HG02981 (cell line): ENCODE measurements at regions not wholly inside any gene's neighbourhood (a gene's known extent, or its start where the extent isn't known, plus 50 kb on each side); places are given as distances from the start of the nearest gene placed in this dataset.
"Not testable (repeated sequence)": the region's sequence is repeated elsewhere in the genome, so short reads cannot be mapped to it uniquely, and the experiment has no call there.

Experiments used
- ATAC-seq: cut with Tn5 transposase; IDR thresholded peaks from one replicate; pipeline ENCODE4 v1.9.1; 2021; ENCODE audit warnings: mild to moderate bottlenecking, moderate library complexity; ENCODE audit not compliant: unreplicated experiment

DNA sequence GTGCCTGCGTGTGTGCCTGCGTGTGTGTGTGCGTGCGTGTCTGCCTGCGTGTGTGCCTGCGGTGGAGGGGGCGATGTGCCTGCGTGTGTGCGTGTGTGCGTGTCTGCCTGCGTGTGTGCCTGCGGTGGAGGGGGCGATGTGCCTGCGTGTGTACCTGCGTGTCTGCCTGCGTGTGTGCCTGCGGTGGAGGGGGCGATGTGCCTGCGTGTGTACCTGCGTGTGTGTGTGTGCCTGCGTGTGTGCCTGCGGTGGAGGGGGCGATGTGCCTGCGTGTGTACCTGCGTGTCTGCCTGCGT, 116.7 kb upstream of the ZNF516 start:
- not testable (repeated sequence) for ATAC-seq

DNA sequence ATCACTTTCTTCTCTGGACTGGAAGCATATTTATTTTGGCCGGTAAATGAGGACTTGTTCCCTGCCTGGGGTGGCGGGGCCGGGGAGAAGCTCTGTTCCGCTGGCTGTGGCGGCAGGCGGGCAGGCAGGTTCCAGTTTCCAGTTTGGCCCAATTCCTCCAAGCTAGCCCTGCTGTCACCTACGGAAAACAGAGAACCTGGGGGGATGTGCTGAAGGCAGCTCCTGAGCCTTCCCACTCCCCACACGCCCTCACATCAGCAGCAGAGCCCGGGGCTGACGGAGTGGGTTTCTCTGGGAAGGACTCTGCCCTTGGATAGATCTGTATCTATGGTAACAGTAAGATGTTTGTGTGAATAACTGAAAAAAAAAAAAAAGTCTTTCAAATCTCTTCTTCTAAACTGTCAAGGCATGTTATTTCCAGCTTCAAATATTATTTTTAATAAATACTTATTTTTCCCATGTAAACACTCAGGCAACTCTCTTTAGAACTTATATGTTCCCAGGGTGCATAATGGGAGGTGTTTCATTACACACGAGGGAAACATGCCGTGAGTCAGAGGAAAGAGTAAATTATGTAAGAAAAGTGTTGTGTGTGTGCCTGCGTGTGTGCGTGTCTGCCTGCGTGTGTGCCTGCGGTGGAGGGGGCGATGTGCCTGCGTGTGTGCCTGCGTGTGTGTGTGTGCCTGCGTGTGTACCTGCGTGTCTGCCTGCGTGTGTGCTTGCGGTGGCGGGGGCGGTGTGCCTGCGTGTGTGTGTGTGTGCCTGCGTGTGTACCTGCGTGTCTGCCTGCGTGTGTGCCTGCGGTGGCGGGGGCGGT, 116.1 kb upstream of the ZNF516 start:
- no peak for ATAC-seq

DNA sequence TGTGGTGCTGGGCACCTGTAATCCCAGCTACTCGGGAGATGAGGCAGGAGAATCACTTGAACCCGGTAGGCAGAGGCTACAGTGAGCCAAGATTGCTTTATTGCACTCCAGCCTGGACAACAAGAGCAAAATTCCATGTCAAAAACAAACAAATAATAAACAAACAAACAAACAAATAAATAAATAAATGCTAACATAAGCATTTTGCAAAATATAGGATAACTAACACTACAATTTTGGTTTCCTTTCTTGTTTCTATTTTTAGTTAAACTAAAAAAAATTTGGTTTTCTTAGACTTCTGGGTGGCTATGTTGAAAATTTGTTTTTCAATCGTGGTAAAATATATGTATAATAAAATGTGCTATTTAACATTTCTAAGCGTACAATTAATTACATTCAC, 115.0 kb upstream of the ZNF516 start:
- no peak for ATAC-seq

DNA sequence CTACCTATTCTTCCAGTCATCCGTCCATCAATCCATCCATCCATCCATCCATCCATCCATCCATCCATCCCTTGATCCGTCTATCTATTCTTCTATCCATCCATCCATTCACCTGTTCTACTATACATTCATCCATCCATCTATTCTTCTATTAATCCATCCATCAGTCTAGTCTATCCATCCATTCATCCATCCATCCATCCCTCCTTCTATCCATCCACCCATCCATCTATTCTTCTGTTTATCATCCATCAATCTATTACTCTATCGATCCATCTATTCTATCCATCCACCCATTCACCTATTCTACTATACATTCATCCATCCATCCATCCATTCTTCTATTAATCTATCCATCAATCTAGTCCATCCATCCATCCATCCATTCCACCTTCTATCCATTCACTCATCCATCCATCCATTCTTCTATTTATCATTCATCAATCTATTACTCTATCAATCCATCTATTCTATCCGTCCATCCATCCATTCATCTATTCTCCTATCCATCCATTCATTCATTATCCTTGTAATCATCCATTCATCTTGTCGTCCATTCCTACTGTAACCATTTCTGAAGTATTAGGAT, 110.4 kb upstream of the ZNF516 start:
- ATAC-seq: no peak

DNA sequence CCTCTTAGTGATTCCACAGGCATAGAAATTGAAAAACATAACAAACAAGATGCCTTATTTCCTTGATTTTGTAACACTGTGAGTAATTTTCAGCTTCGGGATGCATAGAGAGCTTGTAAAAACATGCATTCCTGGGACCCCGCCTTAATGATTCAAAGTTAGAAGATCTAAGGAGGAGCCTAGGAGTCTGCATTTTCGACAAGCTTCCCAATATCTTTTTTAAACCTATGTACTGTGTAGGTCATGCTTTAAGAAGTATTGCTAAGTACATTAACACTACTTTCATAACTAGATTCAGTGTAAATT, 109.8 kb upstream of the ZNF516 start:
- ATAC-seq: no peak

DNA sequence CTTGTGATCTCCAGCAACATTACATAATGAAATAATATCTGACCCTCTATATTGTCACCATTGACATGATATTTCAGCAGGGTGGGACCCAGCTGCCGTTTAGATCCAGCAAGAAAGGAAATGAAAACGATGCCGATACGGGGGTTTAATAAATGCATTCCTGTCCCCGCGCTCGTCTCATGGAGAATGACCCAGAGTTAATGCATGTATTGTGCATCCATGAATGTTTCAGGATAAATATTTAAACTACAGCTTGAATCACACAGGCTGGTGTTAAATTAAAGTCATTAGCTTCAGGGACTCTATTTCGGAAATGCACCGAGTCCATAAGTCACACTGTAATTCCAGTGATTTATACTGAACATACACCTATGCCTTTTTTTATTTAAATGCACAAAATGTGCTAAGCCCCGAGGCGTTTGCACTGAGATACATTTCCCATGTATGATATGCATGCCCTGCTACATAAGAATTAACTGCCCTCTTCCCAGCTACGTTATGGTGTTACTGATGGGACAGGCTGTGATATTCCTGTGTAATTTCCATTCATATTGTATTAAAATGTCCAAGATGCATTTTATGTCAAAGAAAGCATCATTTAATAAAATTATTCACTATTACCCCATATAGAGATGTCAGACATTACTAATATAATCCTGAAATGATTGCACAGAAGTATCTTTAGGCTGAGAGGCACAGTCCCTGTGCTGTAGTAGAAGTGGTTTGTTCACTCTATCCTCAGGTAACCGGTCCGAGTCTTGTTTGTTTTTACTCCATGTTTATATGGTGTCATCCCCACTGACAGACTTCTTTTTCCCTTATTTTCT, 109.3 kb upstream of the ZNF516 start:
- ATAC-seq: no peak

DNA sequence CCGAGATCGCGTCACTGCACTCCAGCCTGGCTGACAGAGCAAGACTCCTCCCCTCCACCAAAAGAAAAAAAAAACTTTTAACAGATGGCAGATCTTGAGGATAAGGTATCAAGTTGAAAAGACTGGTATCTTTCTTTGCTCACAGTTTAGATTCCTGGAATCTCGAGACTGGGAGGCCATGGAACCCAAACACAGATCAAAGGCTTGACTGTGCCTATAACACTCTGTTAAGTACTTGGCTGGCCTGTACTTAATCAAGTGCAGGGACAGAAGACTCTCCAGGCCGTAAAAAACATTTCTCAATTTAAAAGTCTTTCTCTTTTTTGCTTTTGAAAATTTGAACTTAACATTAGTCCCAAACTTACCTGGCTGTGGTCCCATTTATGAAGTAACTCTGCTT, 107.1 kb upstream of the ZNF516 start:
- ATAC-seq: no peak

DNA sequence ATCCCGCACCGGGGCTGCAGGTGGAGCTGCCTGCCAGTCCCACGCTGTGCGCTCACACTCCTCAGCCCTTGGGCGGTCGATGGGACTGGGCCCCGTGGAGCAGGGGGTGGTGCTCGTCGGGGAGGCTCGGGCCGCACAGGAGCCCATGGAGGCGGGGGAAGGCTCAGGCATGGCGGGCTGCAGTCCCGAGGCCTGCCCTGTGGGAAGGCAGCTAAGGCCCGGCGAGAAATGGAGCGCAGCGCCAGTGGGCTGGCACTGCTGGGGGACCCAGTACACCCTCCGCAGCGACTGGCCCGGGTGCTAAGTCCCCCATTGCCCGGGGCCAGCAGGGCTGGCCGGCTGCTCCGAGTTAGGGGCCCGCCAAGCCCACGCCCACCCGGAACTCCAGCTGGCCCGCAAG, 105.0 kb upstream of the ZNF516 start:
- not testable (repeated sequence) for ATAC-seq

DNA sequence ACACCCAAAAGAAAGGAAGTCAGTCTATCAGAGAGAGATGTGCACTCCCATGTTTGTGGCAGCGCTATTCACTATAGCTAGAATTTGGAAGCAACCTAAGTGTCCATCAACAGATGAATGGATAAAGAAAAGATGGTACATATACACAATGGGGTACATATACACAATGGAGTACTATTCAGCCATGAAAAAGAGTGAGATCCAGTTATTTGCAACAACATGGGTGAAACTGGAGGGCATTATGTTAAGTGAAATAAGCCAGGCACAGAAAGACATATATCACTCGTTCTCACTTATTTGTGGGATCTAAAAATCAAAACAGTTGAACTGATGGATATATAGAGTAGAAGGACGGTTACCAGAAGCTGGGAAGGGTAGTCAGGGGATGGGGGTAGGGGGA, 99.9 kb upstream of the ZNF516 start:
- ATAC-seq: no peak

DNA sequence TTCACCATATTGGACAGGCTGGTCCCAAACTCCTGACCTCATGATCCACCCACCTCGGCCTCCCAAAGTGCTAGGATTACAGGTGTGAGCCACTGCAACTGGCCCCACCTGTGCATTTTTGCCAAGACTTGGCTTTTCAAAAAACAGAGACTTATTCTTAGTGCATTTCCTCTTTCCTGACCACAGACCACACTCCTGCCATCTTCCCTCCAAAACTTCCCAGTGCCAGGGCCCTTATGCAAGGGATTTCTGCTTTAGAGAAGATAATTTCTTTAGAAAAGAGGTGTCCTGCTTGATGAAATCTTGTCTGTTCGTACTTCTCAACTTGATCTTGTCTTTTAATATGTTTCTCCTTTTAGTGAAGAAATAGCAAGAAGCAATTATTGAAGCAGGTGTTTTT, 98.8 kb upstream of the ZNF516 start:
- no peak for ATAC-seq

DNA sequence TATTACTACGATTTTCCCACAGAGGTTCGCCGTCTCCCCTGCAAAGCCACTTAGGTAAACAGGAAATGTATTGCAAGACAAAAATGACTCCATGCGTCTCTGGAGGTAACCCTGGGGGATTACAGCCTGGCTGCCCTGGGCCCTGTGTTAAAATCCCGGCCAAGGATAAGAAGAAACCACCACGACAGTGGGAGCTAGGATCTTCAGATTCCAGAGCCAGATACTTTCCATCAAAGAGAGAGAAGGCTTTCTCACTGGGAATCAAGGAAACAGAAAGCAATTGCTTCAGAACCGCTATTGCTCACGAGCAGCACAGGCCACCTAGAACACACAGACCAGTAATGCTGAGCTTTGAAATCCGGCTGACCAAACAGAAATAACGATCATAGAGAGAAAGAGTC, 97.9 kb upstream of the ZNF516 start:
- no peak for ATAC-seq

DNA sequence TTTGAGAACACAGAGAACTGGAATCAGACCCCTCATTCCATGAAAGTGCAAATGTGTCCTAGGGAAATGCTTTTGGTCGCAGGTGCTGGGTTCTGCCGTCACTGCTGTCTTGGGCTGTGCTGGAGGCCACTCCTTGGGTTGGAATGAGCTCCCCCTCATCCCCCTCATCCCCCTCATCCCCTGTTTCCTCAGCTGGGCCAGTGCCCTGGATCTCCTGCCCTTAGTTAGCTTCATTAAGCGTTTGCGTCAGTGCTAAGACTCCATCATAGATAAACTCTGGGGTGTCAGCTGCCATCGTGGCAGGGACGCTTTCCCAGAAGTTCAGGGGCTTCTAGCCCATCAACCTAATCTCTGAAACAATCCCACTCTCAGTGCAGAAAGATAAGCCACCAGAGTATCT, 97.1 kb upstream of the ZNF516 start:
- no peak for ATAC-seq

DNA sequence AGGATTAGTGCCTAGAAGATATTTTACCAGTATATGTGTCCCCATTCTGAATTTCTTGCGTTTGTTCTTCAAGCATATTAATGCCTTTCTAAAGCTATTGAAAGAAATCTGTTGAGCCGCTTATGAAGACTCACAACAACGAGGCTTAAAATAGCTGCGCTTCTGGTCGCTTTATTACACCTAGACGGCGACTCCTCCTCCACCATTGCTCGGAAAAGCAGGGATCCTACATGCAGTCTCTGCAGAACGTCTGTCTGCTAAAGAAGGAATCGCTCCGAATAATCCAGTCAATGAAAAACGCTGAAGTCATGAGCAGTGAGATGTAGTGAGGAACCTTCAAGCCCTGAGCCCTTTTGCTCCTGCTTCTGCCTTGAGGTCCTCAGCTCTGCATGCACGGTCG, 94.8 kb upstream of the ZNF516 start:
- no peak for ATAC-seq

DNA sequence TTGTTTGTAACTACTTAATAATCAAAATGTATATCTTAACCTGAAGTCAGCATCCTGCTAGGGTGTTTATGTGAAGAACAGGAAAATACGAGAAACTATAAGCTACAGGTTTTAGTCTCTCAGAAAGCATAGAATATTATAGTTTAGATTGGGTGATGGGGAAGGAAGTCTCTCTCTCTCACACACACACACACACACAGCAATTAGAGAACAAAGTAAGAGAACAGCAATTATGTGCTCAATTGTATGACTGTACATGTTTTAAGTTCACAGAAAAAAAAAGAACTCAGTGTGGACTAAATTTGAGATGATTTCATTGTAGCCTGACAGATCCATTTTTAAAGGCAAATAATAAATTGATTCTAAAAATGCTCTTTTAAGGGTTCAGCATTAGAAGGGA, 94.3 kb upstream of the ZNF516 start:
- no peak for ATAC-seq

DNA sequence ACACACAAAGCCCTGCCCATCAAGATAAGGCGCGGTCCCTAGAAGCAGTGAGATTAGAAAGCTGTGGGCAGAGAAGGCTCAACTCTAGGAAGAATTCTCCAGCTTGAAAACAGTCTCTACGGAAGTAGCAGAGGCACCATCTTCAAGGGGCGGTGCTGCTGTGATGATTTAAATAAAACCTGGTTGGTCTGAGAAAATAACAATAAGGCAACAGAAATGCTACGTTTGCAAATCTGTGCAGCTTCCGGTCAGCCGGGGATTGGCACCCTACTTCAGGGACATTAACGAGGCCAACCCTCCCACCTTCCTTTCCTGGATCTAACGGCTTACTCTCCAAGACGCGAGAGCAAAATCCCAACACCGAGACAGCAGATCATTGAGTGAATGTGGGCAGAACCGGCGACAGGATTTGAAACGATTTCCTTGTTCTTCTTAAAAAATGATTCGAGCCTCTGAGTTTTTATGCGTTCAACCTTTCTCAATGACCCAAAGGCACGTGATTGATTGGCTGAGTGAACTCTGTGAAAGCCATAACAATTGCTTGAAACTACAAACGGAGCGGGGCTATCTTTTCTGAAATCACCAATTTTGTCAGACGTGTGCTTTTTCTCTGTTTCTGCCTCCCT, 93.7 kb upstream of the ZNF516 start:
- no peak for ATAC-seq

DNA sequence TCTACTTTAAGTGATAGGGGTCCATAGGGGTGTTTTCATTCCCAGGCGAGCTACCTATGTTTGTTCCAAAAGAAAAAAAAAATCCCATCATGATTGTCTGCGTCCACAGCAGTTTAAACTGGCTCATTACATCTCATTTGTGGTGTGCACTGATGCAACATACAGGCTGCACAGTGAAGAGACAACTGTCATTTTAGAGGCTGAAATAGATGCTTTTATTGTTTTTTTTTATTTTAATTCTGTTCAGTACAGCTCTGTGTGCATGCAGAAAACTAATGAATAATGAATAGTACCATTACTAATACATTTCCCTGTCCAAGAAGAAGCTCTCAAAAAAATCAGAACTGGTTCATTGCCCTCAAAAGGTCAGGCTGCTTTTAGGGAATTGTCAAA, 92.8 kb upstream of the ZNF516 start:
- ATAC-seq: no peak

DNA sequence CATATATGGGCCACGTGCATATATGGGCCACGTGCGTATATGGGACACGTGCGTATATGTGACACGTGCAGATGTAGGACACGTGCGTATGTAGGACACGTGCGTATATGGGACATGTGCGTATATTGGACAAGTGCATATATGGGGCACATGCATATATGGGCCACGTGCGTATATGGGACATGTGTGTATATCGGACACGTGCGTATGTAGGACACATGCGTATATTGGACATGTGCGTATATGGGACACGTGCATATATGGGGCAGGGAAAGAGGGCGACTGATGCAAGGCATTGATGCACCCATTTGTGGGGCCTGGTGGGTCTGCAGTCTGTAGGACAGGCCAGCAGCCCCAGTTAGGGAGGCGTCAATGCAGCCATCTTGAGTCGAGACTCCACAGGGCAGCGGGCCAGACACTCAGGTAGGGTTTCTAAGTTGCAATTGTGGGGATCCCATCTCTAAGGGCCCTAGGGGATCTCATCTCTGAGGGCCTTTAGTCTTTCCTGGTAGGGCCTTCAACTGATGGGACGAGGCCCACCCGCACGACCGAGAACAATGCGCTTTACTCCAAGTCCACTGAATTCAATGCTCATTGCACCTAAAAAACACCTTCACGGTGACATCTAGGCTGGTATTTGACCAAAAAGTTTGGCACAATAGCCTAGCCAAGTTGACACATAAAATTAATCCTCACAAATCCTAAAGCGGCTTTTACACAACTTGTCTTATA, 92.3 kb upstream of the ZNF516 start:
- no peak for ATAC-seq

DNA sequence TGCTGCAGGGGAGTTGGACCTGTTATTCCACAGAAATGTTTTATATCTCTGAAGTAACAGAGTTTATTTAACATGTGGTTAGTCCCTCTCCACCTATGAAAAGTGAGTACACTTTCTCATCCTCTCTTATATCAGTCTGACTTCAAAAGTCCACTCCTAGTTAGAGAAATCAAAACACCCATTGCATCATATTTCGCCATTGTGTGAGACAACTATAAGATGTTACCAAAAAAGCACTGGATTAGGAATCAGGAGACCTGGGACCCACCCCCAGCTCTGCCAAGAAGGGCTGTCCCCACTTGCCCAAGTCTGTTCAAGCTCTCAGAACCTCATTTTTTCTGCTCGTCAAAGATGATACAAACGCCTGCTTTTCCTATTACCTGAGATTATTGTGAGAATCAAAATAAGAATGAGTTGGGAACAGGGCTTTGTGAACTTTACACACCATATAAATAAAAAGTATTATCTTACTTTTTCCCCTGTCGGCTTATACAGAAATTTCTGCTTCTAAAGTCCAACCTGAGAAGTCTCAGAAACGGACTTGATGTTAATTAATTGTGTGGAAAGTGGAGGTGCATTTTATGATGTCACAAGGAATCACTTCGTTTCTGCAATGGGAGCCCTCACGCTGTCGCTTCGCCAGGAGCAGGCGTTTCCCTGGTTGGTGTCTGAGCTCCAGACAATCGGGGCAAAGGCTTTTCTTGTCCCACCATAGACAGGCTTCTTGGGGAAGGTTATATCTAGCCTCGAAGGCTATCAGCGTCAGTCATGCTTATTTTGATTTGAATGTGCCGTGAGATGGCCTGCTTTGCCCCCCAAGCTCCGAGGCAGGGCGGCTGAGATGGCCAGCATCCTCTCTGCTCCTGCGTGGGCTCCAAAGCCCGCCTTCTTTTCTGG, 89.6 kb upstream of the ZNF516 start:
- no peak for ATAC-seq

DNA sequence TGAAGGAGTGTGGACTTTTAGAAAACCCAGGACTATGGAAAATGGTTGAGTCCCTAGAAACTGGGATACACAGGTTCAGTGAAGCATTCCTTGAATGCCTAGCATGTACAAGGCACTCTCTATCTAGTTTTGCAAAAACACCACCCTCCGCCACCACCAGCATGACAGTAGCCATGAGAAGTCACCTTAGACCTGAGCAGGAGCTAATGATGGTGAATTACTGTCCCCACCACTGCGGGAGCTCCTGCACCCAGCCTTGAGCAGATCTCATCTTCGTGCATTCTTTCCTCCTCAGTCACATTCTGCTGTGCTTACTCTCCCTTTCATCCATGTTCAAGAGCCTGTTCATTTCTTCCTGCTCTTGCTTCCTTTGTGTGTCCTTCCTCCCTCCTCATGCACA, 86.2 kb upstream of the ZNF516 start:
- no peak for ATAC-seq

DNA sequence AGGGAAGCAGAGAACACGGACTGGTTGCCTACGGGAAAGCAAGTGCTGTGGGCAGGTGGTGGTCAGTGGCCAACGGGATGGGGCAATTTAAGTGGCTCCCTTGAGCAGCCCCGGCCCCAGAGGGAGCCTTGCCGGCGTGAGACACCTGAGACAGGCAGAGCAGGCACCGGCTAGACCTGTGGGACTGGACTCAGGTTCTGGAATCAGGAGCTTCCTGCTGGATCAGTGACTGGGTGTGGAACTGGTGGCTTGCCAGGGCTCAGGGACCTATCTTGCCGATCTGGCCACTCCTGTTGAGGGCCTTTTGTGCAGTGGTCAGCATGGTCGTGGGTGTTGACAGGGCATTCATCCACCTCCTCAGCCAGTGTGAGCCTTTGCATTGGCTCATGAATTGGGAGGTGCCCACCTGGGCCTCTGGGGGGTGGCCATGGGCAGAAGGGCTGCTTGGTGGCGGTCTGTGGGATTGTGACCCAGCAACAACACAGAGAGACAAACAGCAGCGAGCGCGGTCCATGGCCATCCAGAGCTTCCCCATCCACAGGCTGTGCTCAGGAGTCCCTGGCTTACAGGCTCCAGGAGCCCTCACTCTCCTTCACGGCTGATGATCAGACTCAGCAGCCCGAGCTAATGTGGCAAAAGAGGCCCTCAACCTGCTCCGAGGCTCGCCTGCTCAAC, 85.4 kb upstream of the ZNF516 start:
- no peak for ATAC-seq
